Endothelial cell of umbilical vein (primary cell): ENCODE measurements at regions not wholly inside any gene's neighbourhood (a gene's known extent, or its start where the extent isn't known, plus 50 kb on each side); places are given as distances from the start of the nearest gene placed in this dataset.

Experiments used
- BruUV-seq: library from RNA; stranded (reverse); fragments of 400-500 nt; replicated peaks from 2 replicates; lab custom pipeline; 2021; lab: Mats Ljungman, UMichigan
- CTCF ChIA-PET: fragments of 300-600, 350-600 bp; sonication (Branson Sonifier 250); formaldehyde crosslinking; loops from one replicate; lab custom pipeline; 2021; ENCODE audit warnings: antibody characterized with exemption, inconsistent platforms; lab: Charles Lee
- POLR2A ChIA-PET: fragments of 300-600, 350-600 bp; sonication (Branson Sonifier 250); formaldehyde crosslinking; loops from one replicate; lab custom pipeline; 2021; ENCODE audit warnings: antibody characterized with exemption, inconsistent platforms; lab: Charles Lee
- DNase-seq: peaks from one replicate; pipeline ENCODE4 v3.0.0-alpha.2; 2011; ENCODE audit warnings: low read depth, low spot score
- FAIRE-seq: peaks from 2 replicates; lab custom pipeline; 2011; peaks lifted over from hg19 to GRCh38; lab: Jason Lieb, UNC
- H2AFZ ChIP-seq: 2 replicates; pipeline ENCODE4 v1.6.0; 2012; ENCODE audit warnings: low read depth, low read length, control low read depth, inconsistent platforms
- H3K27ac ChIP-seq: 2 replicates; pipeline ENCODE4 v1.5.1; 2011; ENCODE audit warnings: low read depth, mild to moderate bottlenecking, control low read depth, low read length, moderate library complexity; ENCODE audit not compliant: insufficient read depth
- H3K27me3 ChIP-seq, 2 experiments: 2 replicates each; pipeline versions ENCODE4 v1.6.0 to v1.6.1; 2011; ENCODE audit warnings: low read length in 2 of 2, mixed read lengths in 1 of 2; ENCODE audit not compliant: control insufficient read depth in 2 of 2, insufficient read depth in 2 of 2
- H3K36me3 ChIP-seq, 2 experiments: 2 replicates in 1 of 2; 3 replicates in 1 of 2; pipeline ENCODE4 v1.5.1; 2011; ENCODE audit warnings: low read length in 2 of 2, mild to moderate bottlenecking in 1 of 2, moderate library complexity in 1 of 2; ENCODE audit not compliant: control insufficient read depth in 2 of 2, insufficient read depth in 2 of 2; ENCODE audit errors: extremely low read depth in 1 of 2
- H3K4me1 ChIP-seq: 3 replicates; pipeline ENCODE4 v1.5.1; 2011; ENCODE audit warnings: mild to moderate bottlenecking, low read length; ENCODE audit not compliant: control insufficient read depth, insufficient read depth; ENCODE audit errors: extremely low read depth
- H3K4me2 ChIP-seq: 2 replicates; pipeline ENCODE4 v1.6.1; 2011; ENCODE audit warnings: low read length, control low read depth, mixed read lengths; ENCODE audit not compliant: insufficient read depth
- H3K4me3 ChIP-seq, 3 experiments: fragments of 200-600 bp in 1 of 3; sonication (generic), shearing (Covaris generic) in 1 of 3; replicated peaks in 1 of 3; 2 replicates each; pipeline ENCODE4 v1.5.1; 2011 to 2016; ENCODE audit warnings: control low read depth in 3 of 3, low read length in 3 of 3, mild to moderate bottlenecking in 2 of 3, inconsistent platforms in 1 of 3, low read depth in 1 of 3, moderate library complexity in 1 of 3; ENCODE audit not compliant: insufficient read depth in 1 of 3
- H3K79me2 ChIP-seq: 2 replicates; pipeline ENCODE4 v1.6.0; 2012; ENCODE audit warnings: low read length, inconsistent platforms; ENCODE audit not compliant: control insufficient read depth, insufficient read depth
- H3K9ac ChIP-seq: replicated peaks from 2 replicates; pipeline ENCODE3; 2011; ENCODE audit warnings: low read length, control low read depth; ENCODE audit not compliant: insufficient read depth; ENCODE audit errors: extremely low read depth
- H3K9me1 ChIP-seq: replicated peaks from 3 replicates; pipeline ENCODE4 v1.6.0; 2011; ENCODE audit warnings: mild to moderate bottlenecking, low read length; ENCODE audit not compliant: control insufficient read depth, insufficient read depth; ENCODE audit errors: extremely low read depth
- H3K9me3 ChIP-seq: replicated peaks from 2 replicates; pipeline ENCODE4 v1.5.1; 2012; ENCODE audit warnings: low read length, inconsistent platforms; ENCODE audit not compliant: control insufficient read depth, insufficient read depth
- H4K20me1 ChIP-seq: replicated peaks from 2 replicates; pipeline ENCODE3; 2011; ENCODE audit warnings: mild to moderate bottlenecking, low read length; ENCODE audit not compliant: control insufficient read depth, insufficient read depth; ENCODE audit errors: extremely low read depth
- EZH2 ChIP-seq: IDR thresholded peaks from 2 replicates; pipeline ENCODE4 v1.6.1; 2012; ENCODE audit warnings: borderline replicate concordance, low read depth, mild to moderate bottlenecking, moderate library complexity, low read length, inconsistent platforms; ENCODE audit not compliant: severe bottlenecking
- FOS ChIP-seq: IDR thresholded peaks from 2 replicates; pipeline ENCODE4 v1.6.1; 2011; ENCODE audit warnings: mild to moderate bottlenecking, low read length, moderate library complexity, borderline replicate concordance; ENCODE audit not compliant: insufficient read depth
- JUN ChIP-seq: IDR thresholded peaks from 2 replicates; pipeline ENCODE4 v1.6.1; 2011; ENCODE audit warnings: borderline replicate concordance, low read depth; ENCODE audit not compliant: insufficient read length, insufficient read depth
- MYC ChIP-seq: IDR thresholded peaks from one replicate; pipeline ENCODE4 v1.6.1; 2011; ENCODE audit warnings: mild to moderate bottlenecking, low read depth, low read length
- POLR2A ChIP-seq: IDR thresholded peaks from 2 replicates; pipeline ENCODE4 v1.6.1; 2012; ENCODE audit warnings: low read depth, mild to moderate bottlenecking, control low read depth, low read length
- POLR2AphosphoS5 ChIP-seq: IDR thresholded peaks from 2 replicates; pipeline ENCODE4 v1.6.1; 2012; ENCODE audit warnings: low read depth, mild to moderate bottlenecking, control low read depth, low read length, moderate library complexity; ENCODE audit not compliant: insufficient read depth
- dilution Hi-C: fragments of 300-500 bp; cut with MboI; formaldehyde crosslinking; loops from one replicate; pipeline ENCODE4 v1.15.0; 2019; ENCODE audit warnings: low sequenced_read_pairs; ENCODE audit not compliant: extremely low pct_ligation_motif_present
- intact Hi-C: fragments of 100-400 bp; cut with micrococcal nuclease; formaldehyde crosslinking; loops from one replicate; pipeline ENCODE4 v1.10.0; 2022
- TF ChIP-seq, protein P1 (sequence below), 2 donors: IDR thresholded peaks; 1 replicate in 1 of 2; 2 replicates in 1 of 2; pipeline ENCODE4 v1.5.1; 2011; ENCODE audit warnings: low read length in 2 of 2, mild to moderate bottlenecking in 2 of 2, moderate library complexity in 2 of 2, control low read depth in 1 of 2, inconsistent platforms in 1 of 2, low read depth in 1 of 2; ENCODE audit not compliant: insufficient read depth in 1 of 2; ENCODE audit errors: extremely low read depth in 1 of 2

DNA sequence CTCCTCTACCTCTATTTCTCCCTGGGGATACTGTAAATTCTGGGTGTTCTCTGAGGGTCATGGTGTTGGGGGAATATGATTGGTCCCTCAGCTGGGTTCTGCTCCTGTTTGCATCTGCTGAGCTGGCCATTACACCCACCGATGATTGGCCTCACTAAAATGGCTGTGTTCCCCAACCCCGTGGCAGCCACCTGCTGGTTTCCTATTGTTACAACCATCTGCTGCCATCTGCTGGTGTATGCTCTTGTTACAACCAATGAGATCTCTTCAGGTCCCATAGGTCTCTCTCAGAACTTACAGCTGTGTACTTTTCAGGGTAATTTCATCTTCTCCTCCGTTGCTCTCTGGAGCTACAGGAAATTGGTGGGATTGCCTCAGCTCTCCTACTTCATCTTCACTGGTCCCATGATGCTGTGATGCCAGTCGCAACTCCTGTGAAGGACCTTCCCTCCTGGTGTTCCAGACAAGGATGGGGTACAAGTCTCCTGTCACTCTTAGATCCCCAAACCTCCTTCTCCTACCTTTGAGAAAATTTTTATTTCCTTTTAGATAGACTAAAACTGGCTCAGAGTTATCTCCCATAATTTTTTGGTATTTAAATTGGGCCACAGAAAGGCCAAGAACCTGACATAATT is 303.5 kb upstream of the SMIM30 start:
- Histone ChIP-seq H3K9me3 (no peaks in the 10 kb centered on the region), H3K4me1 (no peaks in the 10 kb centered on the region), H3K4me3 (no peak overlapping the region), H4K20me1 (no peaks in the 10 kb centered on the region), H3K27ac (no peak overlapping the region), H3K27me3 (no peaks in the 10 kb centered on the region), H2AFZ (peak overlapping the region; percentile 82), H3K79me2 (no peaks in the 10 kb centered on the region), H3K36me3 (no peaks in the 10 kb centered on the region), H3K9ac (no peak overlapping the region), H3K4me2 (no peak overlapping the region), H3K9me1 (no peaks in the 10 kb centered on the region)
- DNase-seq (peak; percentile 74), FAIRE-seq (peak; percentile 87)
- dilution Hi-C loops: no loop called here
- BruUV-seq: no TSS peak
- ChIA-PET CTCF (interaction anchor here (0.6 to 6.4 kb wide), 20 partner anchors 11 to 920 kb away, joined by 3 to 72 read pairs (median 5); a partner anchor contains a TSS), POLR2A (interaction anchor here (0.5 kb wide), 1 partner anchor 872 kb away, joined by 3 read pairs; no protein-coding TSS in a partner anchor)
- intact Hi-C loops: loop anchor here (1.0 to 2.0 kb wide), 4 partner anchors 263 to 872 kb away; no protein-coding TSS in a partner anchor
- TF ChIP-seq MYC: no peak
- TF ChIP-seq, protein P1, sequence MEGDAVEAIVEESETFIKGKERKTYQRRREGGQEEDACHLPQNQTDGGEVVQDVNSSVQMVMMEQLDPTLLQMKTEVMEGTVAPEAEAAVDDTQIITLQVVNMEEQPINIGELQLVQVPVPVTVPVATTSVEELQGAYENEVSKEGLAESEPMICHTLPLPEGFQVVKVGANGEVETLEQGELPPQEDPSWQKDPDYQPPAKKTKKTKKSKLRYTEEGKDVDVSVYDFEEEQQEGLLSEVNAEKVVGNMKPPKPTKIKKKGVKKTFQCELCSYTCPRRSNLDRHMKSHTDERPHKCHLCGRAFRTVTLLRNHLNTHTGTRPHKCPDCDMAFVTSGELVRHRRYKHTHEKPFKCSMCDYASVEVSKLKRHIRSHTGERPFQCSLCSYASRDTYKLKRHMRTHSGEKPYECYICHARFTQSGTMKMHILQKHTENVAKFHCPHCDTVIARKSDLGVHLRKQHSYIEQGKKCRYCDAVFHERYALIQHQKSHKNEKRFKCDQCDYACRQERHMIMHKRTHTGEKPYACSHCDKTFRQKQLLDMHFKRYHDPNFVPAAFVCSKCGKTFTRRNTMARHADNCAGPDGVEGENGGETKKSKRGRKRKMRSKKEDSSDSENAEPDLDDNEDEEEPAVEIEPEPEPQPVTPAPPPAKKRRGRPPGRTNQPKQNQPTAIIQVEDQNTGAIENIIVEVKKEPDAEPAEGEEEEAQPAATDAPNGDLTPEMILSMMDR (IDR thresholded peaks at IDR 0.05; ENCODE audit: extremely low read depth in 1 of 2, insufficient read depth in 1 of 2, low read depth in 1 of 2, low read length in 2 of 2): peak; percentile 72 to 84

DNA sequence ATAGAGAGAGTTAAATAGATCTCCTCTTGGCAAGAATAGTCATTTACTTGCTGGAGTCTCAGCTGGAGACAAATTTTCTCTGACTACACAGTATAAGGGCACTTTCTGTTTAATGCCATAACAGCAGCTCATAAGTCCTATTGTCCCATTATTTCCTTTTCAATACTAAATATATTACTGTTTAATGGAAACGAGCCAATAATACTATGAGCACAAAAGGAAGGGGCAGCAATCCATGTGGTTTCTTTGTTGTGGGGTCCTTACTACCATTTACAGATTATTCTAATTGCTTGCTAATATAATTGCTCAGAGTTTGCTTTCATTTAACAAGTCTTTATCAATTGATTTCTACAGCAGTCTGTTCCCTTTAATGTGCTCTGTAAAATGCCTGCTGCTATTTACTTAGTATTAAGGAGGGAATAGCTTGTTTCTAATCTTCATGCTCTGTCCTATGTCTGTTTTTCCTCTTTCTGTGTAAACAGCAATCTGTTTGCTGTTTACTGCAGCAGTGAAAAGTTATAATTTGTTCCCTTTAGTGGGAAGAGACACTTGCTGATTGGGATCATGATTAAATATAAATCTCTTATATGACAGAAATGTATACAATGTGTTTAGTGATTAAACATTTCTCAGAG is 296.2 kb upstream of the SMIM30 start:
- no TSS peak for BruUV-seq
- Histone ChIP-seq H4K20me1 (no peaks in the 10 kb centered on the region), H3K9me1 (no peaks in the 10 kb centered on the region), H3K9me3 (no peaks in the 10 kb centered on the region), H3K79me2 (no peaks in the 10 kb centered on the region), H3K4me3 (no peak overlapping the region), H3K4me1 (no peaks in the 10 kb centered on the region), H3K27ac (no peak overlapping the region), H3K9ac (no peak overlapping the region), H3K27me3 (no peaks in the 10 kb centered on the region), H2AFZ (no peak overlapping the region), H3K36me3 (no peaks in the 10 kb centered on the region), H3K4me2 (no peak overlapping the region)
- dilution Hi-C loops (no loop called here), intact Hi-C loops (no loop called here)
- ChIA-PET POLR2A (no interaction called here), CTCF (no interaction called here)
- DNase-seq (no peak), FAIRE-seq (no peak)
- TF ChIP-seq, protein P1 (IDR thresholded peaks at IDR 0.05; ENCODE audit: extremely low read depth in 1 of 2, insufficient read depth in 1 of 2, low read depth in 1 of 2, low read length in 2 of 2): no peak
- TF ChIP-seq JUN: no peak
- TF ChIP-seq POLR2A: no peak
- TF ChIP-seq EZH2: no peak
- TF ChIP-seq POLR2AphosphoS5: no peak
- TF ChIP-seq FOS: no peak
- TF ChIP-seq MYC: no peak
